GM18502 (cell line): ENCODE measurements at regions not wholly inside any gene's neighbourhood (a gene's known extent, or its start where the extent isn't known, plus 50 kb on each side); places are given as distances from the start of the nearest gene placed in this dataset.

Experiments used
- ATAC-seq: cut with Tn5 transposase; IDR thresholded peaks from one replicate; pipeline ENCODE4 v1.9.1; 2021; ENCODE audit warnings: mild to moderate bottlenecking; ENCODE audit not compliant: unreplicated experiment, poor library complexity

DNA sequence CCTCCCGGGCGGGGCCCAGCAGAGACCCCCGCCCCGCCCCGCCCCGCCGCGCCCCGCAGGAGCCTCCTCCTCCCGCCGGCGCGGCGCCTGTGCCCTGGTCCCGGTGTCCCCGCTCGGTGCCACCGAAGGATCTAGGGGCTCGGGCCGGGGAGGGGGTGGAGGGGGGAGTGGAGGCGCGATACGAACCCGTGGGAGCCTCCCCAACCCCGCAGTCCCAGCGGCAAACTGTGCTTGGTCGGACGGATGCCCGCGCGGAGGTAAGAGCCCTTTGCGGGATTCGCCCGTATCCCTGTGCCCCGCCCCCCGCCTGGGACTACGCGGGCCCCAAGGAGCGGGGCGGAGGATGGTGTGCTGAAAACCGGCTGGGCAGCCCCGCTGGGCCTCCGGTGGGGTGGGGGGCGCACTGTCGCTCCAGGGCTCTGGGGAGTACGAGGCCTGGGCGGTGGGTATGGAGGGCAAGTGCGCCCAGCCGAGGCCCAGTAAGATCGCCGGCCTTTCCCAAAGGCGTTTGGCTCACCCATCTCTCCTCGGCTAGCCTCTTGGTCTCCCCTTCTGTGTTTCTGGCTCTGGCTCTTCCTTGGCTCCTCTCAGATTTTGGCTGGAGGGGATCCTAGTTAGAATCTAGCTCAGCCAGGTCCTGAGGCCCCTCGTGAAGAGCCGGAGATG lies 65.6 kb upstream of the POLG start:
- peak; percentile 29 for ATAC-seq

DNA sequence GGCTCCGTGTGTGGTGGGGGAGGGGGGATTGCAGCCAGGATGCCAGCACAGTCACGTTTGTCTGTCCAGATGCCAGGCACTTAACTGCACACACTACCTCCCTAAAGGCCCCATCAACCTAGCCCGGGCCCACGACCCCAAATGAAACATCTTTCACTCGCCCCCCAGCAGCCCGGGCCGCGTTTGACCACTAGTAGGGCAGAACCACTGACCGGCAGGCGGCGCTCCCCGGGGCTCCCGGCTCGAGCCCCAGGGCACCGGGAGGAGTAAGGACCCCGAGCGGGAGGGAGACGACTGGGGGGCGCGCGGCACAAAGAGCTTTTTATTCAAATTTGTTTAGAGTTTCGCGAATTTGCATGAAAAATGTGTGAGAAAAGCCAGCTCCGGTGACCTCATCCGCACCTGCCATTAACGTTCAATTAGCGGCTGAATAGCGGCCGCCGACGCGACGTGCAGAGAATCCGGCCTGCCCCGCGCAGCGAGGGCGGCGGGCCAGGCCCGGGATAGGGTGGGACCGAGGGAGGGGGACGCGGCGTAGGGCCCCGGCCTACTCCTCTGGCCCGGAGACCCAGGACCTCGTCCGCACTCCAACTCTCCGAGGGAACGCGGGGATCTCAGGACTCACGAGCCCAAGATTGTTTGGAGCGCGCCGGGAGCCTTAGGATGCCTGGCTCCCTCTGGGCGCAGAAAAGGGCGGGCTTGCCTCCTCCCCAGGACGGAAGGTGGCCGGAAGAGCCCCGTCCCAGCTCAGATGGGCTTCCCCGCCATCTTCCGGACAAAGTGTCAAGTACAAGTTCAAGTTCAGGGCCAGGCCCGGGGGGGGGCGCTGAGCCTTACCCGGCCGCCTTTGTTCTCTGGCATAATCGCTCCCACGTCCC lies 64.9 kb upstream of the POLG start:
- peak; percentile 76 for ATAC-seq

DNA sequence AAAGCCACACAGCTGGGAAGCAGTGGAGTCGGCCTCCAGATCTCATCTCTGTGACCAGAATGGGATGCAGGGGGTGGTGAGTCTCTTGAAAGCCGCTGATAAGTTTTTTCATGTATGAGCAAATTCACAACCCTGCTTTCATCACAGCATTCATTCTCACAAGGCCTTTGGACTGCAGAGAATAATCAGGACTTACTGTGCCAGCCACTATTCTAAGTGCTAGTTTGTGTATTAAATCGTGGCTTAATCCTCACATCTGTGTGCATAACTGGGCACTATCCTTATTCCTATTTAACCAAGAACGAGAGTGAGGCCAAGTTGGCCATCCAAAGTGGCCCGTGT lies 64.2 kb upstream of the POLG start:
- no peak for ATAC-seq

GRCh38 chr15:89397653-89398023 lies 63.0 kb upstream of the POLG start:
- no peak for ATAC-seq

- no peak for ATAC-seq
Measured at GRCh38 chr15:89396723-89397652, 62.4 kb upstream of the POLG start.

- ATAC-seq = no peak
Measured at GRCh38 chr15:89395996-89396395, 61.4 kb upstream of the POLG start.

- no peak for ATAC-seq
Measured at GRCh38 chr15:89395461-89395871, 60.8 kb upstream of the POLG start.

GRCh38 chr15:89395031-89395430 lies 60.4 kb upstream of the POLG start:
- ATAC-seq = no peak

GRCh38 chr15:89393056-89393455 lies 58.4 kb upstream of the POLG start:
- no peak for ATAC-seq

GRCh38 chr15:89391685-89392257 lies 57.1 kb upstream of the POLG start:
- no peak for ATAC-seq

GRCh38 chr15:89389841-89390603 lies 55.4 kb upstream of the POLG start:
- no peak for ATAC-seq

DNA sequence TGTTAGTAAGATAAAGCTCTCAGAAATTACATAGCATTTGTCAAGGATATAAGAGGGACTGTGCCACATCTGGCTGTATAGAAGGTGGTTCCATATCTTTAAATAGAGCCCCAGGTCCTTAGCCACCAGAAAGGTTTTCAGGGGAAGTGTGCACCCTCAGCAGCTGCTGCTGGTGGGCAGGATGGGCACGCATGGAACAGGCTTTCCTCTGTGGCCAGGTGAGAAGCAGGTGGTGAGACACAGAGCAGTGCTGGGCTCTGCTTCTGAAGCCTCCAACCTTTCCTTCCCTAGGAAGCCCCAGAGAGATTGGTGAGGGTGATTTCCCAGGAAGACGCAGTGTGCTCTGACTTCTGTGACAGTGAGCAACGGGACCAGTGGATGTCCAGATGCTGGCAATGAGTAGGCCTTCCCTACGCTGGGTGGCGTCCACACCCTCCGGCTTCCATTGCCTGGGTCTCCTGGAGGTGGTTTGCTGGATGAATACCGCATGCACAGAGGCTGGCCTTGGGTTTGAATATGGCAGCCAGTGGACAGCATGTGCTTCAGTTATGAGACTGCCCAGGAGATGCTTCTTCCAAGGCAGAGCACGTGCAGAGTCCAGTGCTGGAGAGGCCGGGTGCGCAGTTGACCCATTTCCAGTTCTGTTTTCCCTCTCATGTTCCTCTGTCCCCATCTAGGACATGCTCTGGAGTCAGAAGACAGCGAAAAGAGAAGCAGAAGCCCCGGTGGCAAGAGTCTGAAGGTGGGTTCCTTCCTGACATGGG lies 52.7 kb upstream of the POLG start:
- no peak for ATAC-seq

DNA sequence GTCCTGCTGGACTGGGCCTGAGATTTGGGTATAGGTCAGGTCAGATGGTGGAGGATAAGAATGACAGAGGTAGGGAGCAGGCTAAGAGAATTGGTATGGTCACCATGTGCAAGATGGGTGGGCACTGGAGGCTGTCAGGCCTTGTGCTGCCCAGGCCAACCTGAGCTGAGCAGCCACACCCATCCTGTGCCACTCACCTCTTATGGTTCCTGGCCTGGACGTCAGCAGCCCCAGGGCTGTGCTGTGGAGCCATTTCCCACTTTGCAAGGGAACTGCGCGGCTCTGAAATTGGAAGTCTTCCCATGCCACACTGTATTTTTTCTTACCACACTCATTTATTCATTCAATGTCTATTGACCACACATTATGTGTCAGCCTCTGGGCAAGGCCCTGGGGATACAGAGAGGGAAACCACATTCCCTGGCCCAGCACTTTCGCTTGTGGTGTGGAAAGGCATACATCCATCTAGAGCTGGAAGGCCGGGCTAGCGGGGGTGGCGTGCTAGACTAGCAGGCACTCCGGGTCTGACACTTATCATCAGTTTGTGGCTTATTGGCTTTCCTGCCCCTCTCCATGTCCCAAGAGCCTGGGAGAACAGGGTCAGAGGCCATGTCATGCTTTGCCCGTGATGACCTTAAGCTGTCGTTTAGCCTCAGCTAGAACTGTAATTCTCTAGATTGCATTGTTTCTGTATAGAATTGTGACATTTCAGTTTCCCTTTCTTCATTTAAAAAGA lies 51.1 kb upstream of the POLG start:
- no peak for ATAC-seq
